ENCODE measurements at regions not wholly inside any gene's neighbourhood (a gene's known extent, or its start where the extent isn't known, plus 50 kb on each side); places are given as distances from the start of the nearest gene placed in this dataset.

- ChIA-PET SMC1A (ENCODE audit: uncharacterized antibody, unreplicated experiment) (no interaction called here), CTCF (no interaction called here), RAD21 (ENCODE audit: unreplicated experiment) (no interaction called here), POLR2A (no interaction called here)
- WGBS (ENCODE audit: insufficient coverage, insufficient replicate concordance, low lambda C conversion rate, missing lambda C conversion rate) = 0% methylated on average over 1 of the region's 1 CpG
- TF ChIP-seq SIX5 (IDR thresholded peaks at IDR 0.05; ENCODE audit: low read depth, low read length, severe bottlenecking) = no peak
- TF ChIP-seq MLLT1 (IDR thresholded peaks at IDR 0.05) = no peak
- no peak for TF ChIP-seq BCL3 (IDR thresholded peaks at IDR 0.05; ENCODE audit: borderline replicate concordance, insufficient read depth, low read depth, low read length, poor library complexity, severe bottlenecking)
- no peak for TF ChIP-seq HCFC1 (IDR thresholded peaks at IDR 0.05; ENCODE audit: low read length)
- no peak for TF ChIP-seq TAF1 (IDR thresholded peaks at IDR 0.05; ENCODE audit: borderline replicate concordance, low read depth, low read length)
- TF ChIP-seq RFX5 (IDR thresholded peaks at IDR 0.05; ENCODE audit: low read depth, low read length) = no peak
- TF ChIP-seq ZBTB33 (IDR thresholded peaks at IDR 0.05) = no peak
- no peak for TF ChIP-seq IRF3 (IDR thresholded peaks at IDR 0.05)
- no peak for TF ChIP-seq HSF1 (IDR thresholded peaks at IDR 0.05; ENCODE audit: low read depth, low read length)
- no peak for TF ChIP-seq POLR2AphosphoS5 (IDR thresholded peaks at IDR 0.05; ENCODE audit: low read length)
- no peak for TF ChIP-seq SIN3A (IDR thresholded peaks at IDR 0.05; ENCODE audit: low read depth, low read length)
- TF ChIP-seq SMARCA5 (IDR thresholded peaks at IDR 0.05) = no peak
- no peak for TF ChIP-seq ZNF592 (IDR thresholded peaks at IDR 0.05)
- FAIRE-seq (no peak), DNase-seq (ENCODE audit: low read depth, low spot score) (no peak), ATAC-seq (no peak)
- peaks cover 20% of the 10 kb centered on the region for H3K4me1 ChIP-seq (ENCODE audit: control insufficient read depth, insufficient read depth, low read length)
- no peaks in the 10 kb centered on the region for H3K79me2 ChIP-seq (ENCODE audit: control insufficient read depth, insufficient read depth, low read length)
- no peaks in the 10 kb centered on the region for H4K20me1 ChIP-seq (ENCODE audit: control insufficient read depth, insufficient read depth)
- H2AFZ ChIP-seq (ENCODE audit: control insufficient read depth, low read depth, low read length) = peak overlapping the region; percentile 75
- H3K9me3 ChIP-seq (replicated peaks; ENCODE audit: control insufficient read depth, insufficient read depth, low read length) = peaks cover 4% of the 10 kb centered on the region; the same call in 1 of the 3 replicates
- in situ Hi-C loops (cut with MboI) (no loop called here), intact Hi-C loops (cut with micrococcal nuclease; ENCODE audit: unreplicated experiment) (no loop called here)
- no peaks in the 10 kb centered on the region for H3K27me3 ChIP-seq (replicated peaks in 1 of 2; ENCODE audit: control insufficient read depth in 2 of 2, insufficient read depth in 2 of 2, low read length in 1 of 2)
- no peaks in the 10 kb centered on the region for H3K36me3 ChIP-seq (ENCODE audit: control insufficient read depth in 2 of 2, insufficient read depth in 2 of 2, low read length in 1 of 2)
- H3K4me3 ChIP-seq = no peak overlapping the region
- no peak overlapping the region for H3K9ac ChIP-seq (ENCODE audit: control insufficient read depth, insufficient read depth, low read length)
- H3K27ac ChIP-seq (ENCODE audit: control insufficient read depth, insufficient read depth) = peak overlapping the region; percentile 61
- peak overlapping the region; percentile 68 for H3K4me2 ChIP-seq (ENCODE audit: control insufficient read depth, insufficient read depth)
- no TSS peak for BruUV-seq (replicated peaks)
Observed at GRCh38 chr5:163916861-163917260, 411.4 kb downstream of the MAT2B start.

All from GM12878 (cell line).